NCI-H526 (cell line): ENCODE measurements at regions not wholly inside any gene's neighbourhood (a gene's known extent, or its start where the extent isn't known, plus 50 kb on each side); places are given as distances from the start of the nearest gene placed in this dataset.
"Not testable (repeated sequence)": the region's sequence is repeated elsewhere in the genome, so short reads cannot be mapped to it uniquely, and the experiment has no call there.

Experiments
- DNase-seq, 2 experiments: peaks; one replicate each; lab custom pipeline; 2025; lab: John Stamatoyannopoulos, UW

GRCh38 chr17:36695082-36695481 is 93.7 kb downstream of the MRM1 start:
- DNase-seq = no peak

- DNase-seq = not testable (repeated sequence)
These were observed 94.3 kb downstream of the MRM1 start for GRCh38 chr17:36695710-36696109.

GRCh38 chr17:36696805-36697204 is 95.4 kb downstream of the MRM1 start:
- DNase-seq = no peak

GRCh38 chr17:36697903-36698530 is 96.6 kb downstream of the MRM1 start:
- no peak for DNase-seq

DNA sequence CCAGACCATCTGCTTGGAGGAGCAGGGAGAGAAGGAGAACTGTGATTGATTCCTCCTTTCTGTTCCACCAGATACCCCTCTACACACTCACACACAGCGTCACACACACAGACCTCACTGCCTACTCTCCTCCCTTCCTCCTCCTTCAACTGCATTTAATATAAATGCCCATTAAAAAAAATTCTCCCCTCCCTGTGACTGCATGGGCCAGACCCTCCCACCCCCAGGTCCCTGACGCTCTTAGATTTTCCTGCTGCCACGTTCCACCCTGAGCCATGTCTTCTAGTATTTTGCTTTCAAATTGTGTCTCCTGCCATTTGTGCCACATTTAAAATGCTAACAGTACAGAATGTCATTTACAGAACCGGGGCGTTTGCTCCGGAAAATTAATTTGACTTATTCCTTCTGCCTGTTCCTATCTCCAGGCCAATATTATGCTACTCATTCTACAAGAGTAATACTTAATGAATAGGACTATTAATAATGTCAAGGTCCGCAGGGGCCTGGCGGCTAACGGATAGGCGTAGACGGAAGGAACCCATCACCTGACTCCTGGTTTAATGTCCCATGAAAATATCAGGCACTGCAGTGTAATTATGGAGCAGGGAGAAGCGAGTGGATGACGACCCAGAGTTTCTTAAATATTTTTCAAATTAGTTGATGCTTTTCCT is 100.2 kb downstream of the MRM1 start:
- DNase-seq = no peak

GRCh38 chr17:36702636-36703035 is 101.3 kb downstream of the MRM1 start:
- DNase-seq = no peak

GRCh38 chr17:36703860-36704266 is 102.5 kb downstream of the MRM1 start:
- peak; percentile 11 to 76 for DNase-seq

DNA sequence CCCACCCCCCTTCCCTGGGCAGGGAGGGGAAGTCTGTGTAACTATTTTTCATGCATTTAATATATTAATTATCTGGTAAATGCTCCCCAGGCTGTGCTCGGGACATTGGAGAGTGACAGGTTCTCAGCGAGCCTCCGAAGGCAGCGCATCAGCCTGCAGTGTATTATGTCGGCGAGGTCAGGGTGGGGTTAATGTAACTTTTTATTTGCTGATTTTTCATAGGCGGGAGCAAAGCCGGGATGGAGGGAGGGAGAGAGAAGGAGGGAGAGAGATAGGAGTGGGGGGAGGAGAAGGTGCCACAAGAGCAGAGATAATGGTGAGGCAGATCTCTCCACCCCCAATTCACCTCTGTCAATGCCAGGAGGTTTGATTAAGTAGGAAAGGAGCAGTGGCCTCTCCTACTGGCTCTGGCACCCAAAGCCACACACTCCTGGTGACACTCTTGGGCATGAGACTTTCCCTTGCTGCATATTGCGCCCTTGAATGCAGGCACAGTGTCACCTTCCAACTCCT is 104.0 kb downstream of the MRM1 start:
- DNase-seq = no peak

DNA sequence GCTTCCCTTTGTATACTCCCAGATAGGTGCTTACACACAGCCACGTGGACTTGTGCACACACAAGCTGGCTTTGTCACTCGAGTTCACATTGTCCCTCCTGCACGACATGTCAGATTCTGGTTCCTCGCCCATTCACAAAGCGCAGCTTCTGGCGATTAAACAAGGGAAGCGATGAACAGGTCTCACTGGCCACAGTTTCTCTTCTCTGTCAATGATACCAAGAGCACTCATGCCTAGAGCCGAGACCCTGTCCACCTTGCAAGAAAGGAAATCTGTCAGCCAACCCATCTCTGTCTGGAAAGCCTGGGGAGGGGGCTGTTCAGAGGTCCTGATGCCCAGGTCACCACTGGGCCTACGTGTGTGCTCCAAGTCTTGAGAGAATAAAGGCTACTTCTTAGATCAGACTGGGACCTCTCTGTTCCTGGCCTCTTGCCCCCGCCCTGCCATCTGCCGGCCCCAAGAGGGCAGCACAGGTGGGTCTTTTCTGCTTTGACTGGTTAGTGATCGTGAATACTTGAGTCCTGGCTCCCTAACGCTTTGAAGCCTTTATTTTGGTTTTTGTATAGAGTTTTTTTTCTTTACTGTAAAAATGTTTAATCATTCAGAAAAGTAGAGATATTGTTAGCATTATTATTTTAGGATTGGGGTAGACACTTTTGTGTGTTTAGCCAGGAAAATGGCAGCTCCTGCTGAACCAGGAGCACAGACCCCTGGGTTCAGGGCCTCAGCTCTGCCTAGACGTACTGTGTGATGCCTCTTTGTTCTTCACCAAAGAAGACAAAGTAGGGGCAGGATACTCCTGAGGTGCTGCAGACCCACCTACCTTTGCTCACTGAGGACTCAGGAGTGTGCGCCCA is 104.7 kb downstream of the MRM1 start:
- peak; percentile 27 to 78 for DNase-seq

DNA sequence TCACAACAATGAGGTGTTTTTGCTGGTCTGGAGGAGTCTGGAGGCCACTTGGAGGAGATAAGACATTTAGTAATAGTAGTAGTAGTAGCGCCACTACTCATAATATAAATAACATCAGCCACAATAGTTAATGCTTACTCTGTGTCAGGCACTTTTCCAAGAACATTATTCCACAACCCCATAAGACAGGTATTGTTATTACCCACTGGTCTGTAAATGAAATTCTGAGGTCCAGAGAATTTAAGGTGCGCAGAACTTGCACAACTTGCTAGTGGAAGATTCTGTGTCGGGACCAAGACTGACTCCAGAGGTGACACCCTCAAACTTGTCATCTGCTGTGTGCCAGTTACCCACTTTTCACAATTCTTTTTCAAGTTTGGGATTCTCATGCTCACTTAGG is 106.5 kb downstream of the MRM1 start:
- no peak for DNase-seq

DNA sequence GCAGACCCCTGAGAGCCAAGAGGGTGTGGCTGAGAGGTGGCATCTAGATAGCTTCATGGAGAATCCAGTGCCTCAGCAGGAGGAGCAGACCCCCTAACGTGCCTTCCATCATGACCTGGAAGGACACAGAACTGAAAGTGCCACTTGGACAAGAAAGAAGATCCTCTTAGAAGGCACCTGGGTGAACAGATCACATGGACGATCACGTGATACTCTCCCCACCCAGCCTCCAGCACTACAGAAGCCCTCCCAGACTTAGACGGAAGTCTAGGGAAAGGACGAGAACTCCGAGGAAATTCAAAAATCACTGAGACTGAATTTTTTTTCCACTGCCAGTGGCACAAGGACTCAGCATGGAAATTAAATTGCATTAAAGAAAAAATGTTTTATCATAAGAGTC is 113.4 kb downstream of the MRM1 start:
- no peak for DNase-seq

DNA sequence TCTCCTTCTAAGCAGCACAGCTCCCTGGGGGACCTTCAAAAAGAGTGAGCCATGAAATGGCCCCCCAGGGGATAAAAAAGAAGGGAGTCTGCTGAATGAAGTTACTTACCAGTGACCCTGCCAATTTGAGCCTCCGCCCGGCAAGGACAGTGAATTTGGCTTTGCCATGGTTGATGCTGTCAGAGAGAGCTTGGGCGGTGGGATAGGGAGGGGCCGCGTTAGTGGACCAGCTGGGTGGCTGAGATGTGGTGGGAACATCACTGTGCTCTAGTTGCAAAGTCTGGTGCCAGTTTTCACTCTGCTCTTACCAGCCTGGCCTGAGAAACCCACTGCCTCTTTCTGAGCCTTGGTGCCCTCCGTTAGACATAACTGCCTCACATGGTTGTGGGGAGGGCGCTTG is 114.6 kb downstream of the MRM1 start:
- no peak for DNase-seq

DNA sequence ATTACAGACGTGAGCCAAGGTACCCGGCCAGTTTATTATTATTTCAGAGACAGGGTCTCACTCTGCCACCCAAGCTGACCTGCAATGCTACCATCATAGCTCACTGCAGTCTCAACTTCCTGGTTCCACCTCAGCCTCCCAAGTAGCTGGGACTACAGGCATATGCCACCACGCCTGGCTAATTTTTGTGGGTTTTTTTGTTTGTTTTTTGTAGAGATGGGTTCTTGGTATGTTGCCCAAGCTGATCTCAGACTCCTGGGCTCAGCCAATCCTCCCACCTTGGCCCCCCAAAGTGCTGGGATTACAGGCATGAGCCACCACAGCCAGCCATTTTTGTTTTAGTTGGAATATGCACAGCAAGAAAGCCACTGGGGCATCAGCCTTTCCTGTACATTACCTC is 115.7 kb downstream of the MRM1 start:
- DNase-seq = no peak

GRCh38 chr17:36720131-36720530 is 118.7 kb downstream of the MRM1 start:
- no peak for DNase-seq

GRCh38 chr17:36721560-36722120 is 120.3 kb downstream of the MRM1 start:
- no peak for DNase-seq

DNA sequence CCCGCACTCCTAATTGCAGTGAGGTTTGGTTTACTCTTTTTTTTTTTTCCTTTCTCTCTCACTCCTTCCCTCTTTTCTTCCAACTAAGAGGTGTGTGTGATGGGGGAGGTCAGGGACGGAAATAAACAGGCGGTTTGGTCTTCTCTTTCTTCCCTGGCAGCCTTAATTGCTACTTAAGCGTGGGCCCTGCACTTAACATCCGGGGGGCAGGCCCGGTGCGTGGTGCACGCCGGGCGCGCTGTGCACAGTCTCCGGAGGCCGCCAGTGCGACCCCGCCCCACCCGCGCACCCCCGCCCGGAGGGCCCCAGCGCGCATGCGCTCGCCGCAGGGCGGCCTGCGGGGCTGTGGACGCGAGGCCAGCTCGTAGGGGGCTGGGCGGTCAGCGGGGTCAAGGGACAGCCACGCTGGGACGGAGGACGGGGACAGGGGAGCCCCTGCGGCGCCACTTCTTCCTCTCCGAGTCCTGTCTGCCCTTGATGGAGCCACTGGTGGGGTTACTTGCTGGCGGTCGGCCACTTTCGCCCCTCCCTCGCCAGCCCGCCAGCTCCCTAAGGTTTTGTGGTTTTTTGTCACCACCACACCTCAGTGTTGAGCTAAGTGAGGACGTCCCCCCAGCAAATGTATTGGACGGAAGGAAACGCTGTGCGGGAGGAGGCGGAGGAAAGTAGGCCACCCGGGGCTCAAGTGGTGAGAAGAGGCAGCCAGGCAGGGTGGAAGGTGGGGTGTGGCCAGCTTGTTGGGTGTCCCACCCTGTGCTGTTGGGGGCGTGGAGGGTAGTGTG is 120.9 kb downstream of the MRM1 start:
- DNase-seq = peak in 1 of 2 experiments; percentile 88

DNA sequence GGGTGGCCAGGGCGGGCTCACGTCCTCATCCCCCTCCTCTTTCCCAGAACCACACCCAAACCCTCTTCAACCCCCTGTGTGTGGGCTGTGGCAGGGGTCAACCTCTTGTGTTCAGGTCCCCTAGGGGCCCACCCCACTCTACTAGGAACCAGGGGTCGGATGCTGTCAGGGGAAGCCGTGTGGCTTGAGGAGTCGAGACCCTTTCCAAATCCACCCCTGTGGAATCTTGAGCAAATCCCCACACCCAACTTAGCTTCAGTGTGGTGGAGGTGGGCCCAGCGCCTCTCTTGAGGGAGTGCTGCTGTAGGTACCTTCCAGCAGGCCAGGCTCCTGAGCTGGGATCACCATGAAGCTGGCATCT is 121.5 kb downstream of the MRM1 start:
- no peak for DNase-seq

DNA sequence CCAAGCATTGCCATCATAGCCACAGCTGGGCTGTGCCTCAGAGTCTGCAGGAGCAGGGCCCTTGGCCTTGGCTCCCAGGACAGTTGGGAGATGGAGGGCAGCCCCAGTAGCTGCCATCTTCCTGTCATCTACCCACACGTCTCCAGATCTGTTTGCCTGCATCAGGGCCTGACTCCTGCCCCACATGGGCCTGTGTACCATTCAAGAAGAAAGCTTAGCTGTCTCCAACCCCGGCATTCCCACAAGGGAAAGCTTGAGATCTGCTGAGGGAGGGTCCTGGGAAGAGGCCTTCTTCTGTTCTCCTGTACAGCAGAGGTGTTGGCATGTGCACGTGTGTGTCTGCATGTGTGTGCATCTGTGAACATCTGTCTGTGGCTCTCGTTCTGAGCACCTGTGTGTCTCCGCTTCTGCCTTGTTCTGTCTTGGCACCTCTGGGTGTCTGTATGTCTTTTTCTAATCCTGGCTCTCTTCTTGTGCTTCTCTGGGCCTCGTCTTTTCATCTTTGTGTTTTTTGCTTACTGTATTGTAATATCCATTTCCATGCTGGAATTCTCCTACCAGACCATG is 122.2 kb downstream of the MRM1 start:
- no peak for DNase-seq

- no peak for DNase-seq
These were observed 124.8 kb downstream of the MRM1 start for GRCh38 chr17:36726199-36726598.

- no peak for DNase-seq
These were observed 125.7 kb downstream of the MRM1 start for GRCh38 chr17:36727052-36727451.

DNA sequence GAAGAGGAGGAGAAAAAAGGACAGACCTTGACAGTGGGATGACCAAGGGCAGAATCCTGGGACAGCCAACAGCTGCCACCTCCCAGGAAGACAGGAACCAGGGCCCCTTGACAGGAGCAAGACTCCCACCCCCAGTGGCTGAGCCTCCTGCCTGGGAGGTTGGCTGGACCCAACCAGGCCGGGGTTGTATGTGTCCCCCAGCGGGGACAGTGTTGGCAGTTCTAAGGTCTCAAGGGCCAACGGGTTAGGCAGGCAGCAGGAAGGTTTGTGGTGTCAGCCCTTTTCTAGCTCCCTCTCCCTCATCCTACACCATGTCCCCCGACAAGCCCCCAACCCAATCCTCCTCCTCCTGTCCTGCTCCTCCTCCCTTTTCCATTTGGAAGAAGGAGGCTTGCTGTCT is 126.2 kb downstream of the MRM1 start:
- DNase-seq = no peak
